HepG2 (cell line): ENCODE measurements at regions not wholly inside any gene's neighbourhood (a gene's known extent, or its start where the extent isn't known, plus 50 kb on each side); places are given as distances from the start of the nearest gene placed in this dataset.

Experiments
- ATAC-seq: fragments of 200-7000 bp; cut with Tn5 transposase; 3 replicates; pipeline ENCODE4 v1.9.1; 2020; ENCODE audit warnings: mild to moderate bottlenecking, moderate library complexity
- BruUV-seq: library from RNA; stranded (reverse); fragments of 400-500 nt; replicated peaks from 2 replicates; lab custom pipeline; 2021; lab: Mats Ljungman, UMichigan
- CTCF ChIA-PET: fragments of 300-600 bp; formaldehyde crosslinking; extraction: SDS; loops from one replicate; lab custom pipeline; 2021; ENCODE audit warnings: low total read pairs, inconsistent platforms, low intra/inter-chr PET ratio; lab: Yijun Ruan, JAX
- POLR2A ChIA-PET: fragments of 350-600 bp; sonication (Branson Sonifier 250); formaldehyde crosslinking; loops from one replicate; lab custom pipeline; 2020; ENCODE audit warnings: antibody characterized with exemption, inconsistent platforms; lab: Yijun Ruan, JAX
- DNase-seq: peaks from one replicate; pipeline ENCODE4 v3.0.0-alpha.2; 2015; ENCODE audit warnings: low spot score
- FAIRE-seq: peaks from 3 replicates; lab custom pipeline; 2011; peaks lifted over from hg19 to GRCh38; lab: Jason Lieb, UNC
- H2AFZ ChIP-seq: one replicate; pipeline ENCODE4 v1.6.1; 2011; ENCODE audit warnings: low read length, inconsistent platforms
- H3K27ac ChIP-seq: fragments of 300-600 bp; 3 replicates; pipeline ENCODE4 v1.8.0; 2011; ENCODE audit warnings: mixed run types, mild to moderate bottlenecking, mixed read lengths, low read length, inconsistent platforms; ENCODE audit not compliant: insufficient read depth; ENCODE audit errors: extremely low read length
- H3K27me3 ChIP-seq, 2 experiments: fragments of 200-600 bp in 1 of 2; 2 replicates in 1 of 2; 3 replicates in 1 of 2; pipeline versions ENCODE4 v1.6.0 to v1.8.0; 2011; ENCODE audit warnings: low read length in 2 of 2, mild to moderate bottlenecking in 2 of 2, moderate library complexity in 2 of 2, inconsistent platforms in 1 of 2; ENCODE audit not compliant: insufficient read depth in 2 of 2, control insufficient read depth in 1 of 2
- H3K36me3 ChIP-seq, 2 experiments: fragments of 200-600 bp in 1 of 2; replicated peaks in 1 of 2; 2 replicates in 1 of 2; 3 replicates in 1 of 2; pipeline versions ENCODE4 v1.5.1 to v1.8.0; 2011; ENCODE audit warnings: low read length in 2 of 2, inconsistent platforms in 1 of 2; ENCODE audit not compliant: insufficient read depth in 2 of 2, control insufficient read depth in 1 of 2
- H3K4me1 ChIP-seq: 2 replicates; pipeline ENCODE4 v1.5.1; 2012; ENCODE audit warnings: low read length, inconsistent platforms; ENCODE audit not compliant: insufficient read depth
- H3K4me2 ChIP-seq: 2 replicates; pipeline ENCODE4 v1.6.0; 2011; ENCODE audit warnings: low read depth, low read length, inconsistent platforms
- H3K4me3 ChIP-seq, 3 experiments: fragments of 200-600 bp in 1 of 3; sonication (generic), shearing (Covaris generic) in 1 of 3; replicated peaks in 1 of 3; 2 replicates each; pipeline ENCODE4 v1.5.1; 2011 to 2016; ENCODE audit warnings: low read length in 3 of 3, inconsistent platforms in 2 of 3, low read depth in 2 of 3, mild to moderate bottlenecking in 2 of 3, control low read depth in 1 of 3, mixed read lengths in 1 of 3; ENCODE audit not compliant: insufficient read depth in 1 of 3
- H3K79me2 ChIP-seq: one replicate; pipeline ENCODE4 v1.6.1; 2011; ENCODE audit warnings: low read length, inconsistent platforms; ENCODE audit not compliant: insufficient read depth
- H3K9ac ChIP-seq: 2 replicates; pipeline ENCODE4 v1.6.0; 2011; ENCODE audit warnings: mild to moderate bottlenecking, low read depth, low read length, inconsistent platforms; ENCODE audit not compliant: insufficient read depth
- H3K9me3 ChIP-seq: 2 replicates; pipeline ENCODE4 v1.5.1; 2012; ENCODE audit warnings: mild to moderate bottlenecking, low read length
- H4K20me1 ChIP-seq: 2 replicates; pipeline ENCODE4 v1.6.0; 2011; ENCODE audit warnings: inconsistent platforms, mild to moderate bottlenecking, low read length, moderate library complexity; ENCODE audit not compliant: insufficient read depth
- BRF2 ChIP-seq: sonication (generic); formaldehyde crosslinking; IDR thresholded peaks from 2 replicates; pipeline ENCODE4 v1.8.1; 2022; ENCODE audit warnings: mild to moderate bottlenecking, missing genetic modification reagents
- CEBPZ ChIP-seq: IDR thresholded peaks from 2 replicates; pipeline ENCODE4 v1.6.1; 2012; ENCODE audit warnings: low read length, improper control_type of control experiment
- FOXJ3 ChIP-seq: sonication (generic); formaldehyde crosslinking; IDR thresholded peaks from 2 replicates; pipeline ENCODE4 v1.4.0; 2020; ENCODE audit warnings: missing genetic modification reagents, mild to moderate bottlenecking, borderline replicate concordance
- FUBP1 ChIP-seq: sonication (generic); formaldehyde crosslinking; IDR thresholded peaks from 2 replicates; pipeline ENCODE4 v1.5.1; 2020; ENCODE audit warnings: missing genetic modification reagents, mild to moderate bottlenecking, borderline replicate concordance
- HNRNPL ChIP-seq: fragments of 200-400 bp; formaldehyde crosslinking; IDR thresholded peaks from 2 replicates; pipeline ENCODE4 v1.6.1; 2017; ENCODE audit warnings: mild to moderate bottlenecking, low read depth, low read length
- JUND ChIP-seq: sonication (generic); formaldehyde crosslinking; IDR thresholded peaks from 2 replicates; pipeline ENCODE4 v1.8.0; 2022; ENCODE audit warnings: mild to moderate bottlenecking, missing genetic modification reagents
- MIER3 ChIP-seq: IDR thresholded peaks from 2 replicates; pipeline ENCODE4 v1.6.1; 2016; ENCODE audit warnings: missing compliant biosample characterization, borderline replicate concordance
- MLLT10 ChIP-seq: sonication (generic); formaldehyde crosslinking; IDR thresholded peaks from 2 replicates; pipeline ENCODE4 v1.4.0; 2020; ENCODE audit warnings: missing genetic modification reagents
- NAIF1 ChIP-seq: sonication (generic); formaldehyde crosslinking; IDR thresholded peaks from 2 replicates; pipeline ENCODE4 v1.5.0; 2020; ENCODE audit warnings: mild to moderate bottlenecking, missing genetic modification reagents, borderline replicate concordance
- TAF15 ChIP-seq: fragments of 200-400 bp; formaldehyde crosslinking; IDR thresholded peaks from one replicate; pipeline ENCODE4 v1.6.1; 2018; ENCODE audit warnings: mild to moderate bottlenecking, low read depth, low read length; ENCODE audit not compliant: poor library complexity, severe bottlenecking
- ZNF17 ChIP-seq: sonication (generic); formaldehyde crosslinking; IDR thresholded peaks from 2 replicates; pipeline ENCODE4 v1.5.0; 2020; ENCODE audit warnings: mild to moderate bottlenecking, missing genetic modification reagents
- ZNF350 ChIP-seq: sonication (generic); formaldehyde crosslinking; IDR thresholded peaks from 2 replicates; pipeline ENCODE4 v1.4.0; 2020; ENCODE audit warnings: mild to moderate bottlenecking, low read depth, missing genetic modification reagents, borderline replicate concordance
- ZNF800 ChIP-seq: sonication (generic); formaldehyde crosslinking; IDR thresholded peaks from 2 replicates; pipeline ENCODE4 v1.4.0; 2020; ENCODE audit warnings: missing genetic modification reagents
- ZSCAN22 ChIP-seq: sonication (generic); formaldehyde crosslinking; IDR thresholded peaks from 2 replicates; pipeline ENCODE4 v1.4.0; 2020; ENCODE audit warnings: mild to moderate bottlenecking, missing genetic modification reagents
- in situ Hi-C: cut with HindIII; loops from 2 replicates; pipeline ENCODE4 v1.10.0; 2017; ENCODE audit warnings: low pct_unique_long_range_greater_than_20kb; ENCODE audit not compliant: extremely low pct_ligation_motif_present
- intact Hi-C: fragments of 100-400 bp; cut with micrococcal nuclease; formaldehyde crosslinking; loops from one replicate; pipeline ENCODE4 v1.10.0; 2022; ENCODE audit not compliant: unreplicated experiment
- TF ChIP-seq, protein P1 (sequence below): sonication (generic); formaldehyde crosslinking; IDR thresholded peaks from 2 replicates; pipeline ENCODE4 v1.8.0; 2023; ENCODE audit warnings: mild to moderate bottlenecking, missing genetic modification reagents

- TF ChIP-seq FOXJ3 (CRISPR knock-in tag) (no peak), HNRNPL (no peak), CEBPZ (no peak), BRF2 (CRISPR knock-in tag) (no peak)
- TF ChIP-seq, protein P1, sequence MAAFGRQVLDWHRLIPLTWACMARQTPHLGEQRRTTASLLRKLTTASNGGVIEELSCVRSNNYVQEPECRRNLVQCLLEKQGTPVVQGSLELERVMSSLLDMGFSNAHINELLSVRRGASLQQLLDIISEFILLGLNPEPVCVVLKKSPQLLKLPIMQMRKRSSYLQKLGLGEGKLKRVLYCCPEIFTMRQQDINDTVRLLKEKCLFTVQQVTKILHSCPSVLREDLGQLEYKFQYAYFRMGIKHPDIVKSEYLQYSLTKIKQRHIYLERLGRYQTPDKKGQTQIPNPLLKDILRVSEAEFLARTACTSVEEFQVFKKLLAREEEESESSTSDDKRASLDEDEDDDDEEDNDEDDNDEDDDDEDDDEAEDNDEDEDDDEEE (CRISPR knock-in tag) = no peak
These were observed 331.8 kb downstream of the EPHA7 start (continued) for GRCh38 chr6:93087606-93088005.

DNA sequence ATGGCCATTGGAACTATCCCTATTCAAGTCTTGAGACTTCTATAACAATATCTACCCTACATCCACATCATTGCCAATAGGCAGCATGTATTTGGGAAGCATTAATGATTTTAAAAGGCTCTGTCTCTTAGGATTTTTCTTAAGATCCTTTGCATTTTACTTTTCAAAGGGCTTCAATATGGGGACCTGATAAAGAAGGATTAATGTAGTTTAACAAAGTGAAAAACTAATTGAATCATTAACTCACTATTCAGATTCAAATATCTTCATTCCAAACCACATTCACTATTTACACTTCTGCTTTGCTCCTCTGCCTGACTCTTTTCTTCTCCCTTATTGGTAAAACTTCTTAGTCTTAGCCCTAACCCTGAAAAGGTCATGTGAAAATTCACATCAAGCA, 333.0 kb downstream of the EPHA7 start:
- ATAC-seq = no peak
- H3K36me3 ChIP-seq = no peaks in the 10 kb centered on the region
- H3K27me3 ChIP-seq = no peaks in the 10 kb centered on the region
- H3K4me3 ChIP-seq = no peak overlapping the region
- H4K20me1 ChIP-seq = no peaks in the 10 kb centered on the region
- FAIRE-seq = no peak
- no peaks in the 10 kb centered on the region for H3K4me1 ChIP-seq
- H3K27ac ChIP-seq = no peak overlapping the region
- in situ Hi-C loops = no loop called here
- no TSS peak for BruUV-seq
- CTCF ChIA-PET = no interaction called here
- H2AFZ ChIP-seq = no peak overlapping the region
- no peak for DNase-seq
- H3K9ac ChIP-seq = no peak overlapping the region
- H3K4me2 ChIP-seq = no peak overlapping the region
- POLR2A ChIA-PET = no interaction called here
- H3K9me3 ChIP-seq = no peaks in the 10 kb centered on the region
- no peaks in the 10 kb centered on the region for H3K79me2 ChIP-seq
- intact Hi-C loops = no loop called here
- TF ChIP-seq ZSCAN22 (CRISPR knock-in tag) (no peak), NAIF1 (CRISPR knock-in tag) (no peak), JUND (no peak), ZNF17 (CRISPR knock-in tag) (no peak), ZNF800 (CRISPR knock-in tag) (no peak), FUBP1 (CRISPR knock-in tag) (no peak), ZNF350 (CRISPR knock-in tag) (no peak), TAF15 (no peak), MLLT10 (CRISPR knock-in tag) (no peak), MIER3 (no peak)
